ENCODE measurements at regions not wholly inside any gene's neighbourhood (a gene's known extent, or its start where the extent isn't known, plus 50 kb on each side); places are given as distances from the start of the nearest gene placed in this dataset.

GRCh38 chr9:30201024-30201423, 2183.4 kb upstream of the ACO1 start:
- FAIRE-seq, result no peak
- POLR2A ChIA-PET (ENCODE audit: partially characterized antibody), result no interaction called here

More at GRCh38 chr9:30201024-30201423, 2183.4 kb upstream of the ACO1 start:
- Histone ChIP-seq H2AFZ (ENCODE audit: low read length) (no peak overlapping the region), H3K9ac (replicated peaks in 1 of 4; ENCODE audit: extremely low read depth in 1 of 4, low read depth in 3 of 4, low read length in 3 of 4) (no peak overlapping the region), H3K4me2 (ENCODE audit: insufficient read depth in 1 of 2, low read depth in 2 of 2, low read length in 2 of 2) (no peak overlapping the region), H2AK5ac (ENCODE audit: low read depth, low read length) (no peak overlapping the region), H3K79me2 (ENCODE audit: control insufficient read depth in 1 of 2, insufficient read depth in 2 of 2, low read length in 2 of 2) (no peaks in the 10 kb centered on the region), H3K18ac (ENCODE audit: extremely low read depth, low read length) (no peak overlapping the region), H3K27me3 (replicated peaks in 1 of 4; ENCODE audit: control insufficient read depth in 3 of 4, extremely low read depth in 1 of 4, insufficient read depth in 3 of 4, low read length in 3 of 4) (no peaks in the 10 kb centered on the region), H2BK20ac (ENCODE audit: low read length) (no peak overlapping the region), H2BK12ac (ENCODE audit: low read depth, low read length) (no peak overlapping the region), H4K91ac (replicated peaks; ENCODE audit: insufficient read length, low read length) (no peak overlapping the region), H3K4me3 (ENCODE audit: extremely low read depth in 1 of 4, insufficient read depth in 2 of 4, low read depth in 3 of 4, low read length in 4 of 4) (no peak overlapping the region), H3K36me3 (ENCODE audit: control insufficient read depth in 2 of 4, insufficient read depth in 4 of 4, low read length in 3 of 4) (peaks cover 0 to 5% (median 0%) of the 10 kb centered on the region in 4 experiments; a peak in 1 of 8 replicates), H3K23me2 (ENCODE audit: low read depth, low read length) (no peaks in the 10 kb centered on the region), H4K8ac (ENCODE audit: extremely low read depth, insufficient read depth, low read length) (no peak overlapping the region), H4K5ac (ENCODE audit: insufficient read length, low read depth, low read length) (no peak overlapping the region), H2BK15ac (ENCODE audit: low read length) (no peak overlapping the region), H3K56ac (replicated peaks; ENCODE audit: insufficient read length, low read depth, low read length) (no peak overlapping the region), H3K79me1 (ENCODE audit: low read depth, low read length) (no peaks in the 10 kb centered on the region), H3K14ac (ENCODE audit: insufficient read length) (no peak overlapping the region), H2BK120ac (replicated peaks; ENCODE audit: low read depth, low read length) (no peak overlapping the region), H4K20me1 (replicated peaks in 1 of 2; ENCODE audit: control insufficient read depth in 1 of 2, insufficient read depth in 2 of 2, low read length in 2 of 2) (no peaks in the 10 kb centered on the region), H3K23ac (ENCODE audit: insufficient read length) (no peak overlapping the region), H3K4ac (replicated peaks; ENCODE audit: insufficient read length, low read depth, low read length) (no peak overlapping the region), H3K4me1 (replicated peaks in 1 of 4; ENCODE audit: control insufficient read depth in 3 of 4, insufficient read depth in 4 of 4, low read length in 3 of 4) (no peaks in the 10 kb centered on the region), H2BK5ac (ENCODE audit: low read depth, low read length) (no peak overlapping the region), H3K9me3 (ENCODE audit: insufficient read depth in 2 of 2, low read depth in 1 of 2, low read length in 1 of 2) (peaks cover 12 to 13% of the 10 kb centered on the region in 2 experiments; a peak in 3 of 4 replicates), H3K27ac (ENCODE audit: low read depth, low read length) (no peak overlapping the region)
- no peak for TF ChIP-seq TBP (IDR thresholded peaks at IDR 0.05; ENCODE audit: low read depth, low read length)
- no peak for TF ChIP-seq CBX5 (IDR thresholded peaks at IDR 0.05; ENCODE audit: low read depth, low read length)
- TF ChIP-seq HDAC6 (IDR thresholded peaks at IDR 0.05; ENCODE audit: low read depth, low read length), result no peak
- TF ChIP-seq POU5F1 (IDR thresholded peaks at IDR 0.05; ENCODE audit: low read depth, low read length), result no peak
- no peak for TF ChIP-seq ATF3 (IDR thresholded peaks at IDR 0.05; ENCODE audit: insufficient read depth, low read depth, low read length)
- no peak for TF ChIP-seq POLR2AphosphoS5 (IDR thresholded peaks at IDR 0.05; ENCODE audit: low read depth, low read length)
- no peak for TF ChIP-seq PHF8 (conservative IDR thresholded peaks at IDR 0.05; ENCODE audit: low read depth, low read length)
- no peak for TF ChIP-seq HDAC2 (IDR thresholded peaks at IDR 0.05; ENCODE audit: borderline replicate concordance in 1 of 2, low read depth in 2 of 2, low read length in 2 of 2)
- no peak for TF ChIP-seq SUZ12 (IDR thresholded peaks at IDR 0.05; ENCODE audit: low read length)
- no peak for TF ChIP-seq KDM5A (IDR thresholded peaks at IDR 0.05; ENCODE audit: low read length)
- TF ChIP-seq YY1 (IDR thresholded peaks at IDR 0.05; ENCODE audit: low read depth, low read length), result no peak
- no peak for TF ChIP-seq GABPA (IDR thresholded peaks at IDR 0.05; ENCODE audit: borderline replicate concordance, insufficient read depth, low read length)
- CTCF ChIA-PET (ENCODE audit: partially characterized antibody), result no interaction called here
- 97% methylated on average over 3 of the region's 3 CpGs; no CpG with 5 or more reads in 1 of the 2 experiments for WGBS, 2 experiments (ENCODE audit: extremely low coverage in 1 of 2, insufficient coverage in 1 of 2, insufficient read length in 1 of 2, insufficient replicate concordance in 2 of 2, low coverage in 1 of 2, low lambda C conversion rate in 2 of 2, missing lambda C conversion rate in 1 of 2)
- no peak for DNase-seq (ENCODE audit: low read depth in 1 of 2, low spot score in 2 of 2)
